B cell (primary cell): ENCODE measurements at regions not wholly inside any gene's neighbourhood (a gene's known extent, or its start where the extent isn't known, plus 50 kb on each side); places are given as distances from the start of the nearest gene placed in this dataset.

Experiments used
- CTCF ChIP-seq: fragments of 200-600 bp; IDR thresholded peaks from one replicate; pipeline ENCODE4 v1.8.0; 2022; ENCODE audit warnings: antibody characterized with exemption, mild to moderate bottlenecking
- EZH2 ChIP-seq: IDR thresholded peaks from 2 replicates; pipeline ENCODE4 v1.6.1; 2012; ENCODE audit warnings: borderline replicate concordance, low read depth, mild to moderate bottlenecking, moderate library complexity, low read length; ENCODE audit not compliant: insufficient read depth, poor library complexity, severe bottlenecking

GRCh38 chr4:188596021-188596420 lies 456.8 kb downstream of the TRIML1 start:
- no peak for TF ChIP-seq CTCF
- TF ChIP-seq EZH2: no peak
